Stimulated activated CD4-positive, alpha-beta T cell treated with anti-CD3 and anti-CD28 coated beads, Interleukin-12 subunit alpha, Interleukin-12 subunit beta, amount 100 ng/mL, for 48 hours (primary cell): ENCODE measurements at regions not wholly inside any gene's neighbourhood (a gene's known extent, or its start where the extent isn't known, plus 50 kb on each side); places are given as distances from the start of the nearest gene placed in this dataset.

Source experiments
- DNase-seq, 3 donors: peaks; one replicate each; pipeline ENCODE4 v3.0.0-alpha.2; 2020; ENCODE audit warnings: low read depth in 2 of 3, low spot score in 1 of 3

DNA sequence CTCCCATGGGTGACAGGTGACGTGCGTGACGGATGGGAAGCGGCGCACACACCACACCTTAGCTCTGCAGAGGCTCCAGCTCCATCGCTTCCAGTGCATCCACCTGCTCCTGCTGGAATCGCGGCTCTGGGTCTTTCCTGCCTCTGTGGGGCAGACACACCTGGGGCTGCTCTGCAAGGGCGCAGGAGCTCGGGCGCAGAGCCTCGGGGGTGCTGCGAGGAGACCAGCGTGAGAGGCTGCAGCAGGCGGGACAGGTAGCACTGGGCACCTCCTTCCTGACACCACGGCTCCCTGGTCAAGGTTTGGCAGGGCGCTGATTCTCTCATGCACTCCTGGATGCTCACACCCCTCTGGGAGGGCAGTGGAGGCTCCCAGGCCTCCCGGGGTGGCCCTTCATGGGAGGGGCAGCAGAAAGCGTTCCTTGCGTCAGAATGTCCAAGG, 1494.3 kb downstream of the BRD1 start:
- DNase-seq = no peak

DNA sequence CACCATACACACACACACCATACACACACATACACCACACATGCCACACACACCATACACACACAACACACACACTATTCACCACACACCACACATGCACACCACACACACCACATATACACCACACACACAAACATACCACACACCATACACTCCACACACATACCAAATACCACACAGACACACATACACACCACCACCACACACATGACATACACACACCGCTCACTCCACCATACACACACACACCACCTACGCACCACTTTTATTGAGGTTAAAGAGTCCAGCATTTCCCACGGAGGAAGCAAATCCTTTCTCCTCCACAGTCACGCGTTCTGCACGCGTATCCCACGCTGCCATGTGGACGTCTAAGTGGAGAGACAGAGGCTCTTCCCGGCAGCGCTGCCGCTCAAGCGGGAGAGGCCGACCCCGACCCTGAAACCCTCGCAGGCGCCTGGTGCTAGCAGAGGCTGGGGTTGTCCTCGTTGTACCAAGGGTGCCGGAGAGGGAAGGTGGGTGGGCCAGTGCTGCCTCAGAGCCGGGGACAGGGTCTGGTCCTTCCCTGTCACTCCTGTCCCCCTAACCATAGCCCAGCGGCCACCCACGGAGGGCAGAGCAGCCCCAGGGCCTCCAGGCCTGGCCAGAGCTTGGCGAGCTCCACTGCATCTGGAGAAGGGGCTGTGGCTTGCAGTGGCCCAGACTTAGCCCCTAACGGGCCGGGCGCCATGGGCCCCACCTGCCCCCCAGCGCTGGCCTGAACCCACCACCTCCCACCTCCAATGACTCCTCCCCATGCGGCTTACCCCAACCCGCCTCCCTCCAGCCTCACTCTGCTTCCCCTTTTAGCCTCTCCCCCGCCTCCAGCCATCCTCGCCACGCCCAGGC, 1495.0 kb downstream of the BRD1 start:
- DNase-seq = no peak

DNA sequence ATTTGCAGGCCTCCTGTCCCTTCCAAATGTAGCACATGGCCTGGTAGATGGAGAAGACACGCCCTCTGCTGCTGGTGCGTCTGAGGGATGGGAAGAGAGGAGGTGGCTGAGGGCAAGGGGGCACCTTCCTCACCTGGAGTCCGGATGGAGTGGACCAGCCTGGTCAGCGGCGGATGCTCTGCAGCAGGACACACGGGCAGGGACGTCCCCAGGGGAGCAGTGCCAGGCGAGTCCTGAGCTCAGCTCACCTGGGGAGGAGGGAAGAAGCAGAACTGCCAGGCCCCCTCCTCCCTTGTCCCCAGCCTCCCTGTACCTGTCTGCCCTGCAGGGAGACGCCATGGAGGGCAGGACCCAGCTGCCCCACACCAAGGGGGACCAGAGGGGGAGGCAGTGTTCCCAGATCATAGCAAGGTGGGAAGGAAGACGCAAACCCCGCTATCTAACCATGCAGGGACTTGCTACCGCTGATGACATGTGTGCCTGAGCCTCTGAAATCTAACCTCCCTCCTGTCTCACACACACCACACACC, 1495.9 kb downstream of the BRD1 start:
- DNase-seq = no peak

DNA sequence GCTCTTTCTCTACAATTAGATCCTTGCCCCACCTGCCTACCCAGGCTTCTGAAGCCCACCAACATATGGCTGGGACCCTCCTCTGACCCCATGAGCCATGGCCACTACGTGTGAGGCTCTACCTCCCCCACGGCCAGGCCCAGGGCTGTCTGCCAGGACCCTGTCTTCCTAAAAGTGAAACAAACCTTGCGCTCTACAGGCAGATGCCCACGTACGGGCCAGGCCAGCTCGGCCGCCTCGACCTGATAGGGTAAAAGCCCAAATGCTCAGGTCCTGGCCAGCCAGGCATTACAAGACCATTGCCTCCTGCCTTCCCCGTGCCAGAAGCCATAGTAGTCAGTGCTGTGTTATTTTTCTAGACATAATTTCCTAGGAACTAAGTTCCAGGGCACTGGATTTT, 1496.4 kb downstream of the BRD1 start:
- DNase-seq = no peak

DNA sequence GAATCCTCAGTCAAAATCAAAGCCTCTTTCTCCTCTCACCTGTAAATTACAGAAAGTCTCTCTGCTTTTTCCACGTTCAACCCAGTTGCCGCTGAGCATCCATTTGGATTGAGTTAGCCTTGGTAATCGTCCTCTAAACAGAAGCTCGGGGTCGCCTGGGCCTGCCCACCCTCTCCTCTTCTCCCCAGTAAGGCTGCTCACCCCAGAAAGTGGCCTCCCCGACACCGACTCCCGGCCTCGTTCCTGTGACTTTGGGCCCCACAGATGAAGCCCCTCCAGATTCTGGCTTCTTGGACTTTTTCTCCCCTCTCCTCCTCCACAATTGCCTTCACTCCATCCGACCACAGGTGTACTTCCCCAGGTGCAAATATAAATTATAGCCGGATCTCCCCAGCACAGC, 1500.0 kb downstream of the BRD1 start:
- DNase-seq = no peak

DNA sequence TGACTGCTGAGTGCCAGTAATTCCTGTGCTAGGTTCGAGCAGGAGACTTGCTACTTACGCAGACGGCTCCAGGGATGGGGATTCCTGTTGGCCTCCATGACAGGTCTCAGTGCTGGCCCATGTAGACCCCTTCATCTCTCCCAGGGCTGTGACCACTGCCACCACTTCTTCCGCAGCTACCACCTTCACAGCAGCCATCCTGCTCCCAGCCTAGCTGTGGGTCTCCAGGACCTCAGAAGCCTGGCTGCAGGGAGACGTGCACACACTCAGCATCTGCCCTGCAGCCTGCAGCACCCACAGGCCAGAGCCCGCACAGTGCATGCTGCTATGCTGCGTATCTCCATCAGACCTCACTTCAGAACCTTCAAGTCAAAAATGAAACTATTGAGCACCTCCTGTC, 1503.9 kb downstream of the BRD1 start:
- no peak for DNase-seq

DNA sequence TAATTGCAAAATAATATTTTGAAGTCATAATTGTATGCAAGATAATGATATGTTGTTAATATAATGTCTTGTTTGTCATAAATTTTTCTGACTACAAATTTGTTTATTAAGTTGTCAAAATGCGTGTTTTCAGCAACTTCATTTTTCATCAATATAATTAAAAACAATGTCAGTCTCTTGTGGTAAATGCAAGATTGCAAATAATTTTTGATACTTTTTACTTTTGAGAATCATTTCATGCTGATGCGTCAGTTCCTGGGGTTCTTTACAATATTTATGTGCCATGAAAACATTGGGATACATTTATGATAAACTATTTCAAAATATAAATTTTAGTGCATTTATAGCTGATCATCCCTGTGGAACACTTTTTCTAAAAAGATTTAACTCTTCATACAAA, 1504.8 kb downstream of the BRD1 start:
- DNase-seq = no peak

DNA sequence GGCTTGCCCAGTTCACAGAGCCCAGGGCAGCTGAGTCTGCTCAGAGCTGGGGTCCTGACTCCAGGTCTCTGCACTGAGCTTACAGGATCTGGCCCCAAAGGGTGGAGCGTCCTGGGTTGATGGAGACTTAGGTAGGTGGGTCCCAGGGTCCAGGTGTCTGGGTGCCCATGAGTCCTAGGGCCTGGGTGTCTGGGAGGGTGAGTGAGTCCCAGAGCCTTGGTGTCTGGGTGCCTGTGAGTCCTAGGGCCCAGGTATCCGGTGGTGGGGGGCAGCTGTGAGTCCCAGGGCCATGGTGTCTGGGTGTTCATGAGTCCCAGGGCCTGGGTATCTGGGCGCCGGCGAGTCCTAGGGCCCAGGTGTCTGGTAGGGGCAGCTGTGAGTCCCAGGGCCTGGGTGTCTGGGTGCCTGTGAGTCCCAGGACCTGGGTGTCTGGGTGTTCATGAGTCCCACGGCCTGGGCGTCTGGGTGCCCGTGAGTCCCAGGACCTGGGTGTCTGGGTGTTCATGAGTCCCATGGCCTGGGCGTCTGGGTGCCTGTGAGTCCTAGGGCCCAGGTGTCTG, 1505.6 kb downstream of the BRD1 start:
- no peak for DNase-seq

DNA sequence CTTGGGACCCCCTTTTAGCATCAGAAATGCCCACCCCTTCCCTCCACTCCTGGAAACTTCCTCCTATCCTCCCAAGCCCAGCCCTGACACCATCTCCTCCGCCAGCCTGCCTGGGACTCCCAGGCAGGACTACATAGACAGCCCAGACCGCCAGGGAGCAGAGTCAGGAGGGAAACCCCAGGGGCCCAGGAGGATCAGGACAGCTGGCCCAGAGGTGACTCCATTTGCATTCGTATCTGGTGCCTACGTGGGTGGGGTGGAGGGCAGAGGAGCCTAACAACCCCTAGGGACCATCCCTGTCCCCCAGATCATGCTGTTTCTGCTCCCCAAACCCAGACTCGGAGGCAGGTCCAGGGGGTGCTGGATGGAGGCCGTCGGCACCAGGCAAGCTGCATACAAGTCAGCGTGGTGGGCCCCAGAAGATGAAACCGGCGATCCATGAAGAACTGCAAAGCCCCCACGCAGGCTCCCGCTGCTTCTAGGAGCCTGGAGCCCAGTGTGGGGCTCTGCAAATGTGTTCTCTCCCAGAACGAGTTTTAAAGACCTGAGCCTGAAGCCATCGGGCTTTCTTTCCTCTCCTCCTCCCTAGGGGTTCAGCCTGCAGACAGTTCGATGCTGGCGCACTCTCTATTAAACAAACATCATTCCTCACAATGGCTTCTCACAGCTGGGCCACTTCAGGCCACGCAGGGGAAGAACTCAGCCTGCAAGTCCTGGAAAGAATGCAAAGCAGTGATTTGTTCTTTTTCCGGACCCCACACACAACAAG, 1506.8 kb downstream of the BRD1 start:
- no peak for DNase-seq

DNA sequence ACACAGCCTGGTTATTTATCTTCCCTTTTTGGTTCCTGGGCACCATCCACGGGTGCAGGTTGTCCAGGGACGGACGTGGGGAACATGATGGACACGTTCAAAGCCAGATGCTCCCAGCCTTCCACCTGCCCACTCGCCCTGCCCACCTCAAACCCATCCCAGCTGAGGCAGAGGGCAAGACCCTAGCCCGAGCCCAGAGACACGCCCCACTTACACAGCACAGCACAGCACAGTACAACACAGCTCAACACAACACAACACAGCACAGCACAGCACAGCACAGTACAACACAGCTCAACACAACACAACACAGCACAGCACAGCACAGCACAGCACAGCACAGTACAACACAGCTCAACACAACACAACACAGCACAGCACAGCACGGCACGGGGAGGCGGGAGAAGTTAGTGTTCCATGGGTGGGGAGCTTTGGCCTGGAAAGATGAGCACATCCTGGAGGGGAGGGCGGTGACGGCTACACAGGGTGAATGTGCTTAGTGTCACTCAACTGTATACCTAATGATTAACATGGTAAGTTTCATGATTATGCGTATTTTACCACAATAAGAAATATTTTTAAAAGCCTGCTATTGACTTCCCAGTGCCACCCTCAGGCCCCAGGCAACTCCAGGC, 1507.5 kb downstream of the BRD1 start:
- DNase-seq = no peak

DNA sequence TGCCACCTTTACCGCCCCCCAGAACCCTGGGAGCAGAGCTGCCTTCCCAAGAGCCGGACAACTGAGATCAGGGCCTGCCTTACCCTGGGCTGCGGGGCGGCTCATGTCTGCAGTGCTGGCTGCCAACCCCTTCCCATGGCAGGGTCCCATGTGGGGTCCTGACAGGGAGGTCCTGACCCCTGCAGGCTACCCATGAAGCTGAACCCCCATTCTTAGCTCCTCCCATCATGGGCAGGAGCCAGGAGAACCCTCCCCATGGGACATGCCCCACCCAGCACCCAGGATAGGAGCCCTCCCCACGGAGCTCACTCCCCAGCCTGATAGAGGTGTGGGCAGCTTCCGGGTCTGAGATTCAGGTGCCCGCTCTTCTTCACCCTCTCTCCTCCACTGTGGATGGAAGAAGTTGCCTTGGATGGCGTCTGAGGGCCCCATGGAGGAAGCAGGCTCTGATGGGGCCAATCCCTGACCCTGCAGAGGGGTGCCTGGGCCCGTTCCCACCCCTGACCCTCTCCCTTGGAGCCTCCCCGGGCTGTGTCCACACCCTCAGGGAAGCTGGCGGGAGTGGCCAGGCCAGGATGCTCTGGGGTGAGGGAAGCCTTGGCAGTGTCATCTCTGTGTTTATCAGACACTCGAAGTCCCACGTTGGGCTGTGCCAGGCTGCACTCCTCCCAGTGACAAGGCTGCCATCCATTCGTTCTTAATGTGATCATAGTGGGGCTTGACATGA, 1508.2 kb downstream of the BRD1 start:
- no peak for DNase-seq

DNA sequence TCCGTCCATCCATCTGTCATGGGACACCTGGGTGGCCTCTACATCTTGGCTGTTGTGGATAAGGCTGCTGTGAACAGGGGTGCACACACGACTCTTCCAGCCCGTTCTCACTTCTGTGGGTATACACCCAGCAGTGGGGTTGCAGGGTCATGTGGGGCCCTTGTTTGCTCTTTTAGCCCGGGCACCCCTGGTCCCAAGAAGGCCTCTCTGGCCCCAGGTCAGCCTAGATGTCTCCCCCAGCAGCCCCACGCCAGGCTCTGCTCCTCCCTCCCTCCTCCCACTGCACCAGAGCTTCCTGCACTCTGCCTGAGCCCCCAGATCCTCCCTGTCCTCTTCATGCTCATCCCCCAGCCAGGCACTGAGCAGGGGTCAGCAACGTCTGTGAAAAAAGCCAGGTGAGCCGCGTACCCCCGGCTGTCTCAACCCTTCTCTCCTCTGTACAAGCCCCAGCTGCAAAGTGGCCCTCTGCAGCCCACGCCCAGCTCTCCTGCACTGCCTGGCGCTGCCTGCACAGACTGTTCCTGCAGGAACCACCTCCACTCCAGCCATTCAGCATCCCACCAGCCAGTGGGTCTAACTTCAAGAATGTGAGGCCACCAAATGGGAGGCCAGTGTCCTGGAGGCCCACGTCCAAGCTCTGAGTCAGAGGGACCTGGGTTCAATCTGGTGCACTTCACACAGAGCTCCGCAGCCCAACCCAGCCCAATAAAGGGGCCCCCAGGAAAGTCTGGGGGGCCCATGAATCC, 1508.9 kb downstream of the BRD1 start:
- no peak for DNase-seq

DNA sequence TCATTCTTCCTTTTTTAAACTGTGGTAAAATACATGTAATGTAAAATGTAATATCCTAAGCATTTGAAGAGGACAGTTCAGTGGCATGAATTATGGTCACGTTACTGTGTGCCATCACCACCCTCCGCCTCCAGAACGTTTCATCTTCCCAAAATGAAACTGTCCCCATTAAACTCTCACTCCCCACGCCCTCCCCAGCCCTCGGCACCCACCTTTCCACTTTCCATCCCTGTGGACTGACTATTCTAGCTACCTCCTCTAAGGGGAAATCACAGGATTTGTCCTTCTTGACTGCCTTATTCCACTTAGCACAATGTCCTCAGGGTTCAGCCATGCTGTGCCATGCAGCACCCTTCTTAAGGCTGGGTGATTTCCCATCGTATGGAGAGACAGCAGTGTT, 1509.5 kb downstream of the BRD1 start:
- no peak for DNase-seq

DNA sequence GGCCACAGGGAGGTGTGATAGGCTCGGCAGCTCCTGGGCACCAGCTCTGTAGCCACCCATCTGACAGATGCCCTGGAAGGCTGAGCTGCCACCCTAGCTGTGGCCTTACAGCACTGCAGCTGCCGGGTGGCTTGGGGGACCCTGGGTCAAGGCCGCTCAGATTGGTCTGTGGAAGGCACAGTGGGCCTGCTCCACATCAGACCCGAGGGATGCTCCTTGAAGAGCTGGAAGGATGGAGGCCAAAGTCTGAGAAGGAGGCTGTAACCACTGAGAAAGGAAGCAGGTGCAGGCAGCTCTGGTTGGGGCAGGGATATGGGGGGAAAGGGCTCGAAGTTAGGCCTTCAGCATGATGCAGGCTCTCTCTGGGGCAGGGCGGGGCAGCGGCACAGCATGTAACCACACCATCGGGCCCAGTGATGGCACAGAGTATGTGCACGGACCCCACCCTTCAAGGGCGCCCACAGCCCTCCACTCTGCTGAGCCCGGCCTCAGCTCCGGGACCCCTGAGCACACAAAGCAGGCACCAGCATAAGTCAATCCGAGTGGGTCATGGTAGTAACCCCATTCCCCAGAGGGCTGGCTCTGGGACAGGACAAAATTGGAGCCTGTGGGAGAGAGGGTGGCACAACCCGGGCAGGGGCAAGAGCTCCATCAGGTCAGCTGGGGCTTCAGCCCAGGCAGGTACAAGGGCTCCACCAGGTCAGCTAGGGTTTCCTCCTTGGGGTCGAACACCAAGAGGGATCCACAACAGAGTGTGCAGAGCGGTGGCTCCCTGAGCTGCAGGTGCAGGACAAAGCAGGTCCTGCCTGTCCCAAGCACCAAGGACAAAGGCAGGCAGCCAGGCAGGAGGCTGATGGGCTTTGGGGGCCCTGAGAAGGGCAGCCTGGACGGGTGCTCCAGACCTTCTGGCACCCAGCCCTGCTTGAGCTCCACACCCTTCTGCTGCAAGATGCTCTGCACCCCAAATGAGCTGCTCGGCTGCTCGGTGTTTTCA, 1511.1 kb downstream of the BRD1 start:
- no peak for DNase-seq

DNA sequence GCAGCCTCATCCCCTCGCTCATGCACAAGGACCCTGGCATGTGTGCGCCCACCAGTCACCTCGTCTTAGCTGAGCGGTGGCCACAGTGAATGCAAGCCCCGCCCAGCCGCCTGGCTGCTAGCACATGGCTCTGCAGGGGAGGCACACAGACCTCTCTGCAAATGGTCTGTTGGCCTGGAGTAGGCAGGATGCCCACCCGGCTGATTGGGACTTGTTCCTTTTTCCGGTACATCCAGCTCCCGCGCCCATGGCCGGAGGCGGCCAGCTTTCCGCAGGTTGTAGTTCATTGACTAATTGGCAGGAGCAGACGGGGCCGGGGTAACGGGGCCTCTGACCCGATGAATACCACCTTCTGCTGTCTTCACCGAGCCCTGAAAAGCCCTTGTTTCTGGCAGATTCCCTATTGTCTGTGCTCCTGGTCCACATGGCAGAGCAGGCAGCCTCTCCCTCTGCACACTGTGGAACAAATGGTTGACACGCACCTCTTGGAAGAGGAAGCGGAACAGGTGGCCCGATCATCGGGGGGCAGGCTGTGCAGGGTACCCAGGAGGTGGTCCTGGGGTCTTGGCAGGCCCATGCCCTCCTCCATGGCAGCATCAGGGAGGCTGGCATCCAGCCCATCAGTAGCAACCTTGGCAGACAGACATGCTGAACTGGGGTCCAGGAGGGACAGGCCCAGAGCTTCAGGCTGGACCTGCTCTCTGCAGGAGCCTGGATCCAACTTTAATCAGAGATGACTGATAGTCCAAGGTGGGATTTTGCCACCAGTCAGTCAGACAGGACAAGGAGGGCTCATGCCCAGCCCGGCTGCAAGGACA, 1512.0 kb downstream of the BRD1 start:
- DNase-seq = no peak

DNA sequence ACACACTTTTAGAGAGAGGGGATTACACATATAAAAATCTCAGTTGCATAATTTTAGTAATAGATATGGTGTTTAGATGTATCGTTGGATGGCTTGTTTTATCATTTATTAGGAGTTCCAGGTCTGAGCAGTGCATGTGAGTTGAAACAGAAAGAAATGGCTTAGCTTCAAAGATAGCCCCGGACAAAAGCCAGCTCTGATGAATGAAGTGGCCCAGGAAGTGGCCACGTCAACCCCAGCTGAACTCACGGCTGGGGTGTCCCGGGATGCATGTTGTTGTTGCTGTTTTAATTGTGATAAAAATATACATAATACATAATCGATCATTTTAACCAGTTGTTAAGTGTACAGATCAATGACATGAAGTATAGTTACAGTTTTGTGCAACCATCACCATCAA, 1513.6 kb downstream of the BRD1 start:
- no peak for DNase-seq

DNA sequence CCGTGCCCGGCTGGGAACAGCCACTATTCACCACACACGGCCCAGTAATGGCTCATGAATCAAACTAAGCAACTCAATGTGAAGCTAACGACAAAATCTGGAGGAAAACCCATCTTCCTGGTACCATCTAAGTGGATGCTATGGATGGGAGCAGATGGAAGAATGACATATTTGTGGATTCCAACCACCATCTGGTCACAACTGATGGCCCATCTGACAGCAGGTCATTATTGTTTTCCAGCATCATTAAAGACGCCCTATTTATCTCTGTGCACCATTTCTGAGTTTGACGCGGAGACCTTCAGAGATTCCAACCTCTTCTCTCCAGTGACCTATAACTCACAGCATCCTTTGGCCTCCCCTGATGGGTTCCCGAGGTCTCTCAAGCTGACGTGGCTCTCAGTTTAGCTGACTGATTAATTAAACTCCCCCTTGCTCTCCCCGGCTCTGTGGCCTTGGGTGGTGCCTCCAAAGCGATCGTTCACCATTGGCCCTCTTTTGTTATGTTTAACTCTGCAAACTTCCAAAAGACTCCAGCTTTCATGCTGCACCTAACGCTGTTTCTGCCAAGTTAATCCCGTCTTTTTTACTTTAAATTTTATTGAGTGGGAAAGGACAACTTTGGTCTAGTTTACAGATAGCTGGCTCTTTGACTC, 1514.4 kb downstream of the BRD1 start:
- DNase-seq = no peak
